ENCODE measurements at regions not wholly inside any gene's neighbourhood (a gene's known extent, or its start where the extent isn't known, plus 50 kb on each side); places are given as distances from the start of the nearest gene placed in this dataset.

DNA sequence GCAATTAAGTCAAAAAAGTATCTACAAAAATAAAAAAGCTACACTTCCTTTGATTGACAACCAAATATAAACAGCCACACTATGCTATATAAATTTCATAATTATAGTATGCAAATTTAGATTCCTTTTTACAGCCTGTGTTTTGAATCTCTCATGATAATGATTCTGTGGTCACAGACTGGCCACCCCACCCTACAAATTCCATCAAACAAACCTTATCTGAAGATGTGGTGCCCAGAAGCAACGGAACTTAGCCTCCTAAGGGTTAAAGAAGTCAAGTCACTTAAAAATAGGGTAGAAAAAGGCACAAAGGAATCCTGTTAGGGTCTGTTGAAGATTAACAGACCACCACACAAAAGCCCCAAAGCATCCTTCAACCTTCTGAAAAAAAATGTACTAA, 351.8 kb downstream of the INHBA start:
- H3K27ac ChIP-seq: no peak overlapping the region

GRCh38 chr7:41346878-41347277, 356.0 kb downstream of the INHBA start:
- DNase-seq (ENCODE audit: low spot score): no peak
- 92% methylated on average over 5 of the region's 5 CpGs for WGBS
- H3K27me3 ChIP-seq (replicated peaks; ENCODE audit: insufficient read depth): no peaks in the 10 kb centered on the region
- no peaks in the 10 kb centered on the region for H3K36me3 ChIP-seq
- no peak overlapping the region for H3K27ac ChIP-seq
- no peak overlapping the region for H3K4me3 ChIP-seq
- no peaks in the 10 kb centered on the region for H3K4me1 ChIP-seq (replicated peaks)
- TF ChIP-seq POLR2A (IDR thresholded peaks at IDR 0.05): no peak
- TF ChIP-seq POLR2AphosphoS5 (IDR thresholded peaks at IDR 0.05): no peak
- no peak for TF ChIP-seq CTCF (IDR thresholded peaks at IDR 0.05)
- H3K9me3 ChIP-seq: no peaks in the 10 kb centered on the region
- intact Hi-C loops (cut with DNase I): no loop called here

More for the DNA sequence above, 351.8 kb downstream of the INHBA start:
- H3K4me3 ChIP-seq: no peak overlapping the region
- H3K4me1 ChIP-seq (replicated peaks): no peaks in the 10 kb centered on the region
- no peak for TF ChIP-seq POLR2AphosphoS5 (IDR thresholded peaks at IDR 0.05)
- no peak for TF ChIP-seq POLR2A (IDR thresholded peaks at IDR 0.05)
- no peak for TF ChIP-seq CTCF (IDR thresholded peaks at IDR 0.05)
- intact Hi-C loops (cut with DNase I): no loop called here
- H3K9me3 ChIP-seq: no peaks in the 10 kb centered on the region
- no peak for DNase-seq (ENCODE audit: low spot score)
- 27% methylated on average over 1 of the region's 1 CpG for WGBS
- H3K27me3 ChIP-seq (replicated peaks; ENCODE audit: insufficient read depth): no peaks in the 10 kb centered on the region
- no peaks in the 10 kb centered on the region for H3K36me3 ChIP-seq

GRCh38 chr7:41339913-41340676, 362.8 kb downstream of the INHBA start:
- Histone ChIP-seq H3K4me1 (replicated peaks) (no peaks in the 10 kb centered on the region), H3K27me3 (replicated peaks; ENCODE audit: insufficient read depth) (no peaks in the 10 kb centered on the region), H3K27ac (no peak overlapping the region), H3K4me3 (no peak overlapping the region), H3K9me3 (no peaks in the 10 kb centered on the region), H3K36me3 (no peaks in the 10 kb centered on the region)
- WGBS: 76% methylated on average over 8 of the region's 8 CpGs
- intact Hi-C loops (cut with DNase I): no loop called here
- TF ChIP-seq POLR2AphosphoS5 (IDR thresholded peaks at IDR 0.05) (no peak), POLR2A (IDR thresholded peaks at IDR 0.05) (no peak), CTCF (IDR thresholded peaks at IDR 0.05) (no peak)
- DNase-seq (ENCODE audit: low spot score): no peak

DNA sequence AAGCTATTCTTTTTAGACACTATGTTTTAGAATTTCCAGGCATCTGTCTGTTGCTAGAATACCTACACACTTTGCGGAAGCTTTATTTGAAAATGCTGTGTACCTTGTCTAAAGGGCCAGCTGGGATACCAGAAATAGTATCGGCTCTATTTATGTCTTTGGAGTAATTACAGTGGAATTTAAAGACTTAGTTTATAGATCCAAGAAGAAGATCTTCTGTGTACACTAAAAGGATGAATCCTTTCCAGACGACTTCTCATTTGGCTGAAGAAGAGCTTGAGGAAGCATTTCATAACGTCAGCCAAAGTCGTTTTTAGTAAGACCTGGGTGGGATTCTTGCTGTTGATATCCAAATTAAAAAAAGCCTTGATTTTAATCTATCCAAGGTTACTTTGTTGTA, 365.9 kb downstream of the INHBA start:
- no peaks in the 10 kb centered on the region for H3K4me1 ChIP-seq (replicated peaks)
- intact Hi-C loops (cut with DNase I): no loop called here
- H3K27ac ChIP-seq: no peak overlapping the region
- no peaks in the 10 kb centered on the region for H3K9me3 ChIP-seq
- DNase-seq (ENCODE audit: low spot score): no peak
- no peak overlapping the region for H3K4me3 ChIP-seq
- H3K27me3 ChIP-seq (replicated peaks; ENCODE audit: insufficient read depth): no peaks in the 10 kb centered on the region
- WGBS: 22% methylated on average over 5 of the region's 5 CpGs
- no peaks in the 10 kb centered on the region for H3K36me3 ChIP-seq
- no peak for TF ChIP-seq POLR2A (IDR thresholded peaks at IDR 0.05)
- no peak for TF ChIP-seq CTCF (IDR thresholded peaks at IDR 0.05)
- no peak for TF ChIP-seq POLR2AphosphoS5 (IDR thresholded peaks at IDR 0.05)

GRCh38 chr7:41336455-41336952, 366.4 kb downstream of the INHBA start:
- Histone ChIP-seq H3K27ac (no peak overlapping the region), H3K9me3 (no peaks in the 10 kb centered on the region), H3K4me1 (replicated peaks) (no peaks in the 10 kb centered on the region), H3K27me3 (replicated peaks; ENCODE audit: insufficient read depth) (no peaks in the 10 kb centered on the region), H3K36me3 (no peaks in the 10 kb centered on the region), H3K4me3 (no peak overlapping the region)
- intact Hi-C loops (cut with DNase I): no loop called here
- DNase-seq (ENCODE audit: low spot score): no peak
- TF ChIP-seq POLR2AphosphoS5 (IDR thresholded peaks at IDR 0.05) (no peak), POLR2A (IDR thresholded peaks at IDR 0.05) (no peak), CTCF (IDR thresholded peaks at IDR 0.05) (no peak)
- WGBS: 45% methylated on average over 2 of the region's 2 CpGs
